HUES64 (cell line): ENCODE measurements at regions not wholly inside any gene's neighbourhood (a gene's known extent, or its start where the extent isn't known, plus 50 kb on each side); places are given as distances from the start of the nearest gene placed in this dataset.
"Not testable (repeated sequence)": the region's sequence is repeated elsewhere in the genome, so short reads cannot be mapped to it uniquely, and the experiment has no call there.

Source experiments
- H3K27ac ChIP-seq: 2 replicates; pipeline ENCODE4 v1.7.0; 2013; ENCODE audit warnings: low read depth, low read length, inconsistent platforms
- H3K27me3 ChIP-seq: 2 replicates; pipeline ENCODE4 v1.6.1; 2013; ENCODE audit warnings: mild to moderate bottlenecking, low read length; ENCODE audit not compliant: insufficient read depth
- H3K36me3 ChIP-seq: 2 replicates; pipeline ENCODE4 v1.6.1; 2013; ENCODE audit warnings: mild to moderate bottlenecking, low read length; ENCODE audit not compliant: insufficient read depth
- H3K4me1 ChIP-seq: 2 replicates; pipeline ENCODE4 v1.6.1; 2013; ENCODE audit warnings: mild to moderate bottlenecking, low read length, moderate library complexity; ENCODE audit not compliant: insufficient read depth
- H3K4me3 ChIP-seq: 2 replicates; pipeline ENCODE4 v1.5.1; 2013; ENCODE audit warnings: mild to moderate bottlenecking, low read length, moderate library complexity
- H3K9ac ChIP-seq: 2 replicates; pipeline ENCODE4 v1.6.1; 2013; ENCODE audit warnings: mild to moderate bottlenecking, low read depth, low read length
- H3K9me3 ChIP-seq: 2 replicates; pipeline ENCODE4 v1.6.1; 2013; ENCODE audit warnings: low read depth, low read length; ENCODE audit not compliant: insufficient read depth
- WGBS: fragments of 150-250, 120-280 bp; methylation state at CpG from one replicate; pipeline ENCODE4 v1.1.7; 2013; ENCODE audit warnings: missing lambda C conversion rate; 5-methylcytosine and 5-hydroxymethylcytosine counted together

DNA sequence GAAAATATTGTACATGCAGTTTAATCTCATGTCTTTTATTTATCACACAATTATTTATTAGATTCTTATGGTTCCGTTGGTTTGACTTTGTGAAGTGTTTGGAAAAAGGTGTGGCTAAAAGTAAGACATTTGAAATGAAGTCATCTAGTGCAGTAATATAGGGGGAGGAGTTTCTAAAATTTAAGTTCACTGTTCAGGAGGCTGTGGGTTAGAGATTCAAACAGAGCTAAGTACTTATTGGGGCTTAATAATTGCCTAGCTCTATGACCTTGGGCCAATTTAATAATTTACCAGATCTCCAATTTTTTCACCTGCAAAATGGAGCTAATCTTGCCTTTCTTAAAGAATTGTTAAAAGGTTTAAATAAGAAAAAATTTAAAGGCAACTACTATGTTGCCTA is 144.6 kb downstream of the NDFIP2 start:
- H3K4me3 ChIP-seq: no peak overlapping the region
- 94% methylated on average over 1 of the region's 1 CpG for WGBS
- H3K4me1 ChIP-seq: no peaks in the 10 kb centered on the region; the same call in 1 of the 2 replicates
- H3K9ac ChIP-seq: no peak overlapping the region
- no peaks in the 10 kb centered on the region for H3K36me3 ChIP-seq
- no peaks in the 10 kb centered on the region for H3K27me3 ChIP-seq
- H3K27ac ChIP-seq: no peak overlapping the region
- H3K9me3 ChIP-seq: no peaks in the 10 kb centered on the region

DNA sequence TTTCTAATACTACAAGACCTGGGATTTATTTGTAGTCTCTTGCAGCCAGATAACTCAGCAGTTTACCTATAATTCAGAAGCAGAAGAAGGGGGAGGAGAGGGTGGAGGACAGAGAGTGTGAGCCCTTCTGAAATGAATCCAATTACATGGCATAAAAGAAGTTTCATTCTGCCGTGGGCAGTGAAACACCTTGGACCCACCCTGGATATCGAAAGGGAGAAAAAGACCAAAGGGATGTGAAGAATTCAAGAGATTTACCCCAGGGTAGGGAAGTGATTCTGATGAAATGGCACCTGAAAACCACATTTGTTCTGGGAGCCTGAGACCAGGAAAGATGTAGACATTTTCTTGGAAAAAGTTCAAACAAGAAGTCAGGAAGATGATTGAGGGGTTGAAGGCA is 140.9 kb downstream of the NDFIP2 start:
- 95% methylated on average over 2 of the region's 2 CpGs for WGBS
- no peaks in the 10 kb centered on the region; the same call in 1 of the 2 replicates for H3K4me1 ChIP-seq

GRCh38 chr13:79621449-79621848 is 140.5 kb downstream of the NDFIP2 start:
- H3K9me3 ChIP-seq: no peaks in the 10 kb centered on the region
- no peaks in the 10 kb centered on the region for H3K36me3 ChIP-seq
- no peak overlapping the region for H3K4me3 ChIP-seq
- H3K4me1 ChIP-seq: no peaks in the 10 kb centered on the region; the same call in 1 of the 2 replicates
- WGBS: 92% methylated on average over 1 of the region's 1 CpG
- no peak overlapping the region for H3K27ac ChIP-seq
- H3K9ac ChIP-seq: no peak overlapping the region
- H3K27me3 ChIP-seq: no peaks in the 10 kb centered on the region

More for the DNA sequence above, 140.9 kb downstream of the NDFIP2 start:
- no peaks in the 10 kb centered on the region for H3K36me3 ChIP-seq
- H3K27me3 ChIP-seq: no peaks in the 10 kb centered on the region
- no peak overlapping the region for H3K27ac ChIP-seq
- no peak overlapping the region for H3K4me3 ChIP-seq
- H3K9me3 ChIP-seq: no peaks in the 10 kb centered on the region
- no peak overlapping the region for H3K9ac ChIP-seq

- H3K4me1 ChIP-seq: no peaks in the 10 kb centered on the region
- peaks cover 7% of the 10 kb centered on the region for H3K9me3 ChIP-seq
- H3K4me3 ChIP-seq: no peak overlapping the region
- H3K9ac ChIP-seq: no peak overlapping the region
- no peaks in the 10 kb centered on the region for H3K27me3 ChIP-seq
- H3K36me3 ChIP-seq: no peaks in the 10 kb centered on the region
- no peak overlapping the region for H3K27ac ChIP-seq
These were observed 133.4 kb downstream of the NDFIP2 start for GRCh38 chr13:79614250-79614918.

DNA sequence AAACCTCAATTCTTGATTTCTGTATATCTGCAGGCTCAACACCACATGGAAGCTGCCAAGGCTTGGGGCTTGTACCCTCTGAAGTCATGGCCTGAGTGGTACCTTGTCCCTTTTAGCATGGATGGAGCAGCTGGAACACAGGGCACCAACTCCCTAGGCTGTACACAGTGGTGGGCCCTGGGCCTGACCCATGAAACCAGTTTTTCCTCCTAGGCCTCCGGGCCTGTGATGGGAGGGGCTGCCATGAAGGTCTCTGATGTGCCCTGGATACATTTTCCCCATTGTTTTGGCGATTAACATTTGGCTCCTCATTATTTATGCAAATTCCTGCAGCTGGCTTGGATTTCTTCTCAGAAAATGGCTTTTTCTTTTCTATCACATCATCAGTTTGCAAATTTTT is 131.6 kb downstream of the NDFIP2 start:
- no peak overlapping the region for H3K4me3 ChIP-seq
- 87% methylated on average over 2 of the region's 2 CpGs for WGBS
- peaks cover 7% of the 10 kb centered on the region for H3K9me3 ChIP-seq

GRCh38 chr13:79607895-79608294 is 126.9 kb downstream of the NDFIP2 start:
- not testable (repeated sequence) for H3K9me3 ChIP-seq, H3K27ac ChIP-seq, H3K4me3 ChIP-seq, H3K9ac ChIP-seq, H3K4me1 ChIP-seq, H3K36me3 ChIP-seq, H3K27me3 ChIP-seq

More for the DNA sequence above, 131.6 kb downstream of the NDFIP2 start:
- H3K9ac ChIP-seq: no peak overlapping the region
- no peaks in the 10 kb centered on the region for H3K27me3 ChIP-seq
- H3K36me3 ChIP-seq: no peaks in the 10 kb centered on the region
- no peaks in the 10 kb centered on the region for H3K4me1 ChIP-seq
- no peak overlapping the region for H3K27ac ChIP-seq
